HG03097 (cell line): ENCODE measurements at regions not wholly inside any gene's neighbourhood (a gene's known extent, or its start where the extent isn't known, plus 50 kb on each side); places are given as distances from the start of the nearest gene placed in this dataset.
"Not testable (repeated sequence)": the region's sequence is repeated elsewhere in the genome, so short reads cannot be mapped to it uniquely, and the experiment has no call there.

Experiments used
- ATAC-seq: cut with Tn5 transposase; IDR thresholded peaks from one replicate; pipeline ENCODE4 v1.9.1; 2021; ENCODE audit not compliant: unreplicated experiment, low FRiP score

GRCh38 chr16:60100371-60100770, 1366.3 kb upstream of the GOT2 start:
- no peak for ATAC-seq

- ATAC-seq = no peak
These were observed 1357.4 kb upstream of the GOT2 start for GRCh38 chr16:60091529-60091928.

GRCh38 chr16:60091071-60091470, 1357.0 kb upstream of the GOT2 start:
- no peak for ATAC-seq

- no peak for ATAC-seq
These were observed 1353.4 kb upstream of the GOT2 start for GRCh38 chr16:60087530-60087929.

GRCh38 chr16:60078819-60079218, 1344.7 kb upstream of the GOT2 start:
- ATAC-seq = not testable (repeated sequence)

GRCh38 chr16:60077861-60078260, 1343.7 kb upstream of the GOT2 start:
- no peak for ATAC-seq

- no peak for ATAC-seq
These were observed 1340.3 kb upstream of the GOT2 start for GRCh38 chr16:60074378-60074777.

- no peak for ATAC-seq
These were observed 1339.3 kb upstream of the GOT2 start for GRCh38 chr16:60073376-60073775.

- no peak for ATAC-seq
These were observed 1329.9 kb upstream of the GOT2 start for GRCh38 chr16:60064026-60064425.

- no peak for ATAC-seq
These were observed 1327.3 kb upstream of the GOT2 start for GRCh38 chr16:60061396-60061795.

GRCh38 chr16:60060731-60061130, 1326.6 kb upstream of the GOT2 start:
- ATAC-seq = no peak

GRCh38 chr16:60059141-60059540, 1325.0 kb upstream of the GOT2 start:
- ATAC-seq = no peak

GRCh38 chr16:60041671-60042070, 1307.6 kb upstream of the GOT2 start:
- ATAC-seq = no peak

- ATAC-seq = no peak
These were observed 1297.6 kb upstream of the GOT2 start for GRCh38 chr16:60031740-60032139.

GRCh38 chr16:60027351-60027750, 1293.2 kb upstream of the GOT2 start:
- no peak for ATAC-seq

GRCh38 chr16:60013076-60013475, 1279.0 kb upstream of the GOT2 start:
- no peak for ATAC-seq

- ATAC-seq = no peak
These were observed 1267.4 kb upstream of the GOT2 start for GRCh38 chr16:60001523-60001922.

- no peak for ATAC-seq
These were observed 1263.6 kb upstream of the GOT2 start for GRCh38 chr16:59997706-59998105.

- no peak for ATAC-seq
These were observed 1259.0 kb upstream of the GOT2 start for GRCh38 chr16:59993101-59993500.

- no peak for ATAC-seq
These were observed 1257.1 kb upstream of the GOT2 start for GRCh38 chr16:59991171-59991570.

- ATAC-seq = no peak
These were observed 1254.5 kb upstream of the GOT2 start for GRCh38 chr16:59988591-59988990.

- ATAC-seq = no peak
These were observed 1241.8 kb upstream of the GOT2 start for GRCh38 chr16:59975953-59976352.

GRCh38 chr16:59973966-59974365, 1239.8 kb upstream of the GOT2 start:
- no peak for ATAC-seq
